ENCODE measurements at regions not wholly inside any gene's neighbourhood (a gene's known extent, or its start where the extent isn't known, plus 50 kb on each side); places are given as distances from the start of the nearest gene placed in this dataset.
A peak's percentile ranks its signal among the peaks of the same experiment; 100 is the strongest.

DNA sequence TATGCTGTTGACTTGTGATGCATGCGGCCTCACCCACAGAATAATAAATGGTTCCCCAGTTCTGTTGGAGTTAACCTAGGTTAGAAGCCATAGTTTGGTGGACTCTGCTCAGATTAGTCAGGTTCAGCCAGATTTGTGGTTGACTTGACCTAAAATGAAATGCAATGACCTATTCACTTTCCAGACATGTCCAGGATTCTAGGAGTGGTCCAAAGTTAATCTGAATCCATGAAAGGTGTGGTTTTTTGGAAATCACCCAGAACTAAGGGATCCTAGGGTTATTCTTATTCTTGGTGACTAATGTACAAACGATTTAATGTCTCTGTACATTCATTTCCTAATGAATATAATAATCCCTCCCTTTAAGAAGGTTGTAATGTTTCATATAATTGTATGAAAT, 88.9 kb upstream of the RBBP8 start:
- Histone ChIP-seq H3K27me3 (ENCODE audit: control insufficient read depth in 3 of 3, insufficient read depth in 3 of 3, low read length in 3 of 3) (no peaks in the 10 kb centered on the region), H3K9me3 (ENCODE audit: control insufficient read depth in 2 of 2, insufficient read depth in 1 of 2, low read depth in 1 of 2, low read length in 1 of 2) (no peaks in the 10 kb centered on the region), H3K27ac (ENCODE audit: low read depth in 1 of 3, low read length in 2 of 3) (no peak overlapping the region), H3K36me3 (ENCODE audit: control insufficient read depth in 3 of 3, insufficient read depth in 2 of 3, low read depth in 1 of 3, low read length in 3 of 3) (no peaks in the 10 kb centered on the region), H3K4me3 (ENCODE audit: low read depth in 1 of 3, low read length in 3 of 3) (no peak overlapping the region), H3K4me1 (ENCODE audit: control insufficient read depth in 3 of 3, insufficient read depth in 2 of 3, low read depth in 1 of 3, low read length in 2 of 3) (peaks cover 2 to 8% (median 6%) of the 10 kb centered on the region in 3 donors)
- FAIRE-seq (peak; percentile 15), DNase-seq (peak in 1 of 2 donors; percentile 64)
- 42 to 72% (median 47%) methylated on average over 2 of the region's 2 CpGs for WGBS, 3 donors

DNA sequence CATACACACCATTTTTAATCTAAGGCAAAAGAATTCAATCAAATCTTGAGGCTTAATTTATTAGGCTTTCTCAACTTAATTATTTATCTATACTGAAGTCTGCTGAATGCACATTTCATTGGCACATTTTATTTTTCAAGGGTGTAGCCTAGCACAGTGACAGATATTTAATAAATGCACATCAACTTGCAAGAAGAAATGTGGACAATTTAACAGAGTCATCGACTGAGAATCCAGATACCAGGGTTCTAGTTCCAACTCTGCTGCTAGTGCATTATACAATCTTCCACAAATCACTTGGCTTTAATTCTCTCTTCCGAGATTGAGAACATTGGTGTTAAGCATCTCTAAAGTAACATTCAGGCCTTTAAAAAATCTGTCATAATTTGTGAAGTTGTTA, 88.5 kb upstream of the RBBP8 start:
- FAIRE-seq (no peak), DNase-seq (no peak)
- Histone ChIP-seq H3K9me3 (ENCODE audit: control insufficient read depth in 2 of 2, insufficient read depth in 1 of 2, low read depth in 1 of 2, low read length in 1 of 2) (no peaks in the 10 kb centered on the region), H3K4me1 (ENCODE audit: control insufficient read depth in 3 of 3, insufficient read depth in 2 of 3, low read depth in 1 of 3, low read length in 2 of 3) (peaks cover 2 to 4% (median 3%) of the 10 kb centered on the region in 3 donors), H3K36me3 (ENCODE audit: control insufficient read depth in 3 of 3, insufficient read depth in 2 of 3, low read depth in 1 of 3, low read length in 3 of 3) (no peaks in the 10 kb centered on the region), H3K27me3 (ENCODE audit: control insufficient read depth in 3 of 3, insufficient read depth in 3 of 3, low read length in 3 of 3) (no peaks in the 10 kb centered on the region), H3K4me3 (ENCODE audit: low read depth in 1 of 3, low read length in 3 of 3) (no peak overlapping the region), H3K27ac (ENCODE audit: low read depth in 1 of 3, low read length in 2 of 3) (no peak overlapping the region)
- WGBS, 3 donors = 87 to 92% (median 88%) methylated on average over 2 of the region's 2 CpGs

DNA sequence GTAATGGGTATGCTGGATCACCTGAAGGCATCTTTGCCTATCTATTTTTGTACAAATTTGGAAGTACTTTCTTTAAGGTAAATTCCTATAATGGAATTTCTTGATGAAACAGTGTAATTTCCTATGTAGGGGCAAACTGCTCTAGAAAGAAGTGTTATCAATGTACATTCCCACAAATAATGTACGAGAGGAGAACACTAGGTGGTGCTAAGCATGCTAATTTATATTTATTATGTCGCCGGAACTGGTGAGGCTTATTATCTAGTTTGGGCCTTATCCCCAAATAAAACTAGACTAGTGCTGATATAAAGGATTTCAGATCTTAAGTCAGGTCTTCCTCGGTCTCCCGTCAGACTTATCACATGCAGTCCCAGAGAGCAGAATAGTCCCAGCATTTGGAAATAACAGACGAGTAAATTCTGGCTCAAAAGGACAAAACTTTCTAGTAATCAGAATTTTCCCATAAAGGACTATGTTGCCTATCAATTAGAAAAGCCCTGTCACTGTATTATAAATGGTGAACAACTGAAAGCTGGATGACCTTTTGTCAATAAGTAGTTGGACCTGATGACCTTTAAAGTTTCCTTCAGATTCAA, 86.9 kb upstream of the RBBP8 start:
- Histone ChIP-seq H3K27ac (ENCODE audit: low read depth in 1 of 3, low read length in 2 of 3) (no peak overlapping the region), H3K4me3 (ENCODE audit: low read depth in 1 of 3, low read length in 3 of 3) (no peak overlapping the region), H3K4me1 (ENCODE audit: control insufficient read depth in 3 of 3, insufficient read depth in 2 of 3, low read depth in 1 of 3, low read length in 2 of 3) (peaks cover 0 to 2% (median 2%) of the 10 kb centered on the region in 3 donors), H3K27me3 (ENCODE audit: control insufficient read depth in 3 of 3, insufficient read depth in 3 of 3, low read length in 3 of 3) (no peaks in the 10 kb centered on the region), H3K9me3 (ENCODE audit: control insufficient read depth in 2 of 2, insufficient read depth in 1 of 2, low read depth in 1 of 2, low read length in 1 of 2) (no peaks in the 10 kb centered on the region), H3K36me3 (ENCODE audit: control insufficient read depth in 3 of 3, insufficient read depth in 2 of 3, low read depth in 1 of 3, low read length in 3 of 3) (no peaks in the 10 kb centered on the region)
- WGBS, 3 donors = 17 to 41% (median 27%) methylated on average over 6 of the region's 6 CpGs
- FAIRE-seq (no peak), DNase-seq (peak in 1 of 2 donors; percentile 47)

DNA sequence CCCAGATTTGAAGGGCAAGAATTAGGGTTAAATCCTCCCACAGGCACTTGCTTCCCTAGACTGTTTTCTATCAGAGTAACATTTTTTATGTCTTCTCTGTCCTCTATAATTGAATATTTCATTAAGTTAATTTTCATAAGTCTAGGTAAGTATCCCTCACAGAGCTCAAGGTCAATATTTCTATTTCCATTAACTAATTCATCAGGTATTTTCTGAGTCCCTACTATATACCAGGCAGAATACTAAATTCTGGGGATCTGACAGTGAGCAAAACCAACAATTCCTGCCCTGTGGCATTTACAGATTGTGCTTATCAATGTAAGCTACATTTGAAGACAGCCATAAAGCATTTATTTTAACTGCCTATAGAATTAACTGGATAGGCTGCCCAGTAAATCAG, 86.4 kb upstream of the RBBP8 start:
- FAIRE-seq = no peak
- H3K27ac ChIP-seq (ENCODE audit: low read depth in 1 of 3, low read length in 2 of 3) = no peak overlapping the region

DNA sequence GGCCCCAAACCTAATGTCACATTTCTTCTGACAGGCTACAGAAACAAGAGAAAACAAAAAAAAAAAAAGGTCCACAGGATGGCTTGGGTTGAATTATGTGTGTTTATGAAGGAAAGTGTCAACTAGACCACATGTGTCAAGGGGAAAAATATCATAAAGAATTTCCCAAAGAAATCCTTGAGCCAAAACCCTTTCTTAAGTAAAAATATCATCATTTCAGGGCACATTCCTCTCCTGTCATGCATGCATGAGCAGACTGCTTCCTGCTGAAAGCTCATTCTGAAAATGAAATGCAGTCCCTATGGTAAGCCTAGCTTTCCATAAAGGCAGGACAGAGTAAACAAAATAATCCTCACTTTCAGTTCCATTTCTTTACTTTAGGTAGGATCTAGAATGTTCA, 85.7 kb upstream of the RBBP8 start:
- DNase-seq (no peak), FAIRE-seq (no peak)
- no peak overlapping the region for H3K4me3 ChIP-seq (ENCODE audit: low read depth in 1 of 3, low read length in 3 of 3)
- peaks cover 0 to 2% (median 2%) of the 10 kb centered on the region in 3 donors for H3K4me1 ChIP-seq (ENCODE audit: control insufficient read depth in 3 of 3, insufficient read depth in 2 of 3, low read depth in 1 of 3, low read length in 2 of 3)
- H3K27ac ChIP-seq (ENCODE audit: low read depth in 1 of 3, low read length in 2 of 3) = no peak overlapping the region
- H3K27me3 ChIP-seq (ENCODE audit: control insufficient read depth in 3 of 3, insufficient read depth in 3 of 3, low read length in 3 of 3) = no peaks in the 10 kb centered on the region
- H3K36me3 ChIP-seq (ENCODE audit: control insufficient read depth in 3 of 3, insufficient read depth in 2 of 3, low read depth in 1 of 3, low read length in 3 of 3) = no peaks in the 10 kb centered on the region
- H3K9me3 ChIP-seq (ENCODE audit: control insufficient read depth in 2 of 2, insufficient read depth in 1 of 2, low read depth in 1 of 2, low read length in 1 of 2) = no peaks in the 10 kb centered on the region

More for the DNA sequence above, 86.4 kb upstream of the RBBP8 start:
- no peaks in the 10 kb centered on the region for H3K9me3 ChIP-seq (ENCODE audit: control insufficient read depth in 2 of 2, insufficient read depth in 1 of 2, low read depth in 1 of 2, low read length in 1 of 2)
- H3K27me3 ChIP-seq (ENCODE audit: control insufficient read depth in 3 of 3, insufficient read depth in 3 of 3, low read length in 3 of 3) = no peaks in the 10 kb centered on the region
- no peaks in the 10 kb centered on the region for H3K36me3 ChIP-seq (ENCODE audit: control insufficient read depth in 3 of 3, insufficient read depth in 2 of 3, low read depth in 1 of 3, low read length in 3 of 3)
- no peak for DNase-seq
- no peak overlapping the region for H3K4me3 ChIP-seq (ENCODE audit: low read depth in 1 of 3, low read length in 3 of 3)
- peaks cover 0 to 2% (median 2%) of the 10 kb centered on the region in 3 donors for H3K4me1 ChIP-seq (ENCODE audit: control insufficient read depth in 3 of 3, insufficient read depth in 2 of 3, low read depth in 1 of 3, low read length in 2 of 3)

DNA sequence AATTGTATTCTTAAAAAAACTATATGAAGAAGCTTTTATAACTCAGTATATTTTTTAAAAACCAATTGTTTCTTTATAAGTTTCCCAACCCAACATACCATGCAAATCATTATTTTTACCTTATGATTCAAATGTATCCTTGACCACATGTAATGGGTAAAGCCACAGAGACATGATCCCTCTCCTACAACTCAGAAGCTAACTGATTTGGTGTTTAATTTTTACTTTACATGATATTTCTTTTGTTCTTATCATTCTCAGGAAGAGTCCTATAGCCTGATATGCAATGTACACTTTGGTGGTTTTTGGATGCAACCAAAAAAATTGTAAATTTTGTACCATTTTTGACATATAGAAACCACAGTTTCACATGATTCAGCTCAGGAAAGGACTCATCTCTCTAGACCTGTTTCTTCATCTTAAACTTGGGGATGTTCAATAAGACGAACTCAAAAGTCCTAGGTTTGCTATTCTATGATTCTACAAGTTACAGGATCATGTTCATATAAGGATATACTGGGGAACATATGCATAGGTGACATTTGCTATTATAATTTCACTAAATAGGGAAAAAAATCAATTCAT, 85.2 kb upstream of the RBBP8 start:
- no peaks in the 10 kb centered on the region for H3K36me3 ChIP-seq (ENCODE audit: control insufficient read depth in 3 of 3, insufficient read depth in 2 of 3, low read depth in 1 of 3, low read length in 3 of 3)
- H3K27me3 ChIP-seq (ENCODE audit: control insufficient read depth in 3 of 3, insufficient read depth in 3 of 3, low read length in 3 of 3) = no peaks in the 10 kb centered on the region
- WGBS, 3 donors = 5 to 41% (median 6%) methylated on average over 1 of the region's 1 CpG
- DNase-seq (no peak), FAIRE-seq (no peak)
- peaks cover 0 to 2% (median 2%) of the 10 kb centered on the region in 3 donors for H3K4me1 ChIP-seq (ENCODE audit: control insufficient read depth in 3 of 3, insufficient read depth in 2 of 3, low read depth in 1 of 3, low read length in 2 of 3)
- H3K4me3 ChIP-seq (ENCODE audit: low read depth in 1 of 3, low read length in 3 of 3) = no peak overlapping the region
- H3K9me3 ChIP-seq (ENCODE audit: control insufficient read depth in 2 of 2, insufficient read depth in 1 of 2, low read depth in 1 of 2, low read length in 1 of 2) = no peaks in the 10 kb centered on the region
- H3K27ac ChIP-seq (ENCODE audit: low read depth in 1 of 3, low read length in 2 of 3) = no peak overlapping the region

DNA sequence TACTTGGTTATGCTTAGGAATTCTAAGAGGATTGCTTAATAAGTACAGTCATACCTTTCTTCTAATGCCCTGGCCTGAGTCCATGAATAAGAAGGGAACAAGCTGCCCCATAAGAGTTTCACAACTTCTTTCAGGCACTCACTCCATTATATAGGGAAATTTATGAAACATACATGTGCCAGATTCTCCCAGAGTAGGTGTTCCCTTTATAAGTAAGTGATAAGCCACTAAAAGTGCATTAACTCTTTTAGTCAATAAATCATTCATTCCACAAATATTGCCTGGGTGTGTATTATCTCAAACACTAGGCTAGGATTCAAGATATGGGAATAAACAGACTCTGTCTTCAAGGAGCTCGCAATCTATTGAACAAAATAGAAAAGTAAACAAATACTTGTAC, 84.5 kb upstream of the RBBP8 start:
- no peak for FAIRE-seq
- peak; percentile 18 to 68 for DNase-seq
- WGBS, 3 donors = 18 to 68% (median 34%) methylated on average over 1 of the region's 1 CpG

DNA sequence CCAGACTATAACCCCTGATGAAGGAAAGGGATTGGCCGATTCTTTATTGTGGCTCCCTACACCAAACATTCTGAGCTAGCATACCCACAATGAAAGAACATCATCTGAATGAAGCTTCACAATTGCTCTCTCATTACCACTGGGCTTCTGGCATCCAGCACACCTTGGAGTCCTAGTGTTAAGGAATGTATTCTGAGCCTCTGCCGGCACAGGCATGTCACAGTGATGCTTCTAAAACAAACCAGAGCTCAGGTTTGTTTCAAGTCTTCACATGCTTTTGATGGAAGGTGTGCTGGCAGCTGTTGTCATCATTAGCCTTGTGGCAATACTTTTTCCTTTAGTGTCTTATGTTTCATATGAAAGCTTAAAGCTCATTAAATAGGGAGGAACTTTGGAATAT, 76.3 kb upstream of the RBBP8 start:
- Histone ChIP-seq H3K9me3 (ENCODE audit: control insufficient read depth in 2 of 2, insufficient read depth in 1 of 2, low read depth in 1 of 2, low read length in 1 of 2) (no peaks in the 10 kb centered on the region), H3K4me3 (ENCODE audit: low read depth in 1 of 3, low read length in 3 of 3) (no peak overlapping the region), H3K4me1 (ENCODE audit: control insufficient read depth in 3 of 3, insufficient read depth in 2 of 3, low read depth in 1 of 3, low read length in 2 of 3) (no peaks in the 10 kb centered on the region), H3K27ac (ENCODE audit: low read depth in 1 of 3, low read length in 2 of 3) (no peak overlapping the region), H3K27me3 (ENCODE audit: control insufficient read depth in 3 of 3, insufficient read depth in 3 of 3, low read length in 3 of 3) (no peaks in the 10 kb centered on the region), H3K36me3 (ENCODE audit: control insufficient read depth in 3 of 3, insufficient read depth in 2 of 3, low read depth in 1 of 3, low read length in 3 of 3) (no peaks in the 10 kb centered on the region)
- FAIRE-seq (no peak), DNase-seq (no peak)
- 85 to 89% (median 88%) methylated on average over 2 of the region's 2 CpGs for WGBS, 3 donors

More for the DNA sequence above, 84.5 kb upstream of the RBBP8 start:
- Histone ChIP-seq H3K4me3 (ENCODE audit: low read depth in 1 of 3, low read length in 3 of 3) (no peak overlapping the region), H3K9me3 (ENCODE audit: control insufficient read depth in 2 of 2, insufficient read depth in 1 of 2, low read depth in 1 of 2, low read length in 1 of 2) (no peaks in the 10 kb centered on the region), H3K36me3 (ENCODE audit: control insufficient read depth in 3 of 3, insufficient read depth in 2 of 3, low read depth in 1 of 3, low read length in 3 of 3) (no peaks in the 10 kb centered on the region), H3K27ac (ENCODE audit: low read depth in 1 of 3, low read length in 2 of 3) (no peak overlapping the region), H3K27me3 (ENCODE audit: control insufficient read depth in 3 of 3, insufficient read depth in 3 of 3, low read length in 3 of 3) (no peaks in the 10 kb centered on the region), H3K4me1 (ENCODE audit: control insufficient read depth in 3 of 3, insufficient read depth in 2 of 3, low read depth in 1 of 3, low read length in 2 of 3) (peaks cover 0 to 2% (median 2%) of the 10 kb centered on the region in 3 donors)

DNA sequence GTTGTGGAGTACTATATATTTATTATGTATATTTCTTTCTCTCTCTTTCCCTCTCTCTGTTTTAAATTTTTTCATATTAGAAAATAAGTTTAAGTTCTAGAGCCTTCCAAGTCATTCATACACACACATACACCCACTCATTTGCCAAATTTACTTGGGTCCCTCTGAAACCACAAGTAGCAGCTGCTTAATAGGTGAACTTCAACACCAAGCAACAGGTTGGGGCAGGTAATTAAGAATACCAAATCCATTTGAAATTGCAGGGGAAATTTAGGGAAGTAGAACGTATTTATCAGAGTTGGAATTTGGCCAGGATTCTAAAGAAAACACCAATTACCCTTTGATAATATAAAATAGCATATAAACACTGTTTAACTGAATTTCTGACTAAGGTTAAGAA, 75.0 kb upstream of the RBBP8 start:
- FAIRE-seq (no peak), DNase-seq (no peak)
- no peak overlapping the region for H3K4me3 ChIP-seq (ENCODE audit: low read depth in 1 of 3, low read length in 3 of 3)
- WGBS, 3 donors = 4 to 18% (median 14%) methylated on average over 1 of the region's 1 CpG
- no peak overlapping the region for H3K27ac ChIP-seq (ENCODE audit: low read depth in 1 of 3, low read length in 2 of 3)
- no peaks in the 10 kb centered on the region for H3K9me3 ChIP-seq (ENCODE audit: control insufficient read depth in 2 of 2, insufficient read depth in 1 of 2, low read depth in 1 of 2, low read length in 1 of 2)
- no peaks in the 10 kb centered on the region for H3K36me3 ChIP-seq (ENCODE audit: control insufficient read depth in 3 of 3, insufficient read depth in 2 of 3, low read depth in 1 of 3, low read length in 3 of 3)
- no peaks in the 10 kb centered on the region for H3K4me1 ChIP-seq (ENCODE audit: control insufficient read depth in 3 of 3, insufficient read depth in 2 of 3, low read depth in 1 of 3, low read length in 2 of 3)
- H3K27me3 ChIP-seq (ENCODE audit: control insufficient read depth in 3 of 3, insufficient read depth in 3 of 3, low read length in 3 of 3) = no peaks in the 10 kb centered on the region

Measured in small intestine (tissue), 7 donors.